ENCODE measurements at regions not wholly inside any gene's neighbourhood (a gene's known extent, or its start where the extent isn't known, plus 50 kb on each side); places are given as distances from the start of the nearest gene placed in this dataset.
"Not testable (repeated sequence)": the region's sequence is repeated elsewhere in the genome, so short reads cannot be mapped to it uniquely, and the experiment has no call there.

DNA sequence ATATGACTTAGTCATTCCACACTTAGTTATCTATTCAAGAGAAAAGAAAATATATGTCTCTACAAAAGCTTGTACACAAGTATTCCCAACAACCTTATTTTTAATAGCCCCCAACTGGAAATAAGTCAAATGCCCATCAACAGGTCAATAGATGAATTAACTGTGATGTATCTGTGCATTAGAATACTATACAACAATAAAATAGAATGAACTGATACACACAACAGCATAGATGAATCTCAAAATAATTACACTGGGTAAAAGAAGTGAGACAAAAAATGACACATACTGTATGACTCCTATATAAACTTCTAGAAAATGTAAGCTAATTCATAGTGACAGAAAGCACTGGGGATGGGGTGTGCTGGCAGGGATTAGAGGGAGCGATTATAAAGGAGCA is 354.1 kb upstream of the DIPK2B start:
- ATAC-seq (no peak), DNase-seq (ENCODE audit: low read depth, low spot score) (no peak)
- intact Hi-C loops (cut with micrococcal nuclease; ENCODE audit: unreplicated experiment), result no loop called here
- ChIA-PET POLR2A (no interaction called here), CTCF (no interaction called here)
- no peaks in the 10 kb centered on the region for H3K4me1 ChIP-seq (ENCODE audit: control insufficient read depth, insufficient read depth, low read length)
- H3K27ac ChIP-seq (ENCODE audit: low read length), result no peak overlapping the region
- no peaks in the 10 kb centered on the region for H3K36me3 ChIP-seq (ENCODE audit: control insufficient read depth, insufficient read depth, low read length)
- H3K27me3 ChIP-seq (ENCODE audit: control insufficient read depth, insufficient read depth, low read length), result no peaks in the 10 kb centered on the region
- H3K4me3 ChIP-seq (ENCODE audit: low read depth in 2 of 2, low read length in 2 of 2), result no peak overlapping the region
- no TSS peak for BruUV-seq (replicated peaks)
- TF ChIP-seq SIN3A (IDR thresholded peaks at IDR 0.05; ENCODE audit: borderline replicate concordance, insufficient read depth, low read depth, low read length), result no peak
- TF ChIP-seq POLR2AphosphoS5 (IDR thresholded peaks at IDR 0.05; ENCODE audit: low read depth, low read length), result no peak
- TF ChIP-seq TCF7L2 (IDR thresholded peaks at IDR 0.05; ENCODE audit: low read depth, low read length), result no peak
- TF ChIP-seq, protein P1, sequence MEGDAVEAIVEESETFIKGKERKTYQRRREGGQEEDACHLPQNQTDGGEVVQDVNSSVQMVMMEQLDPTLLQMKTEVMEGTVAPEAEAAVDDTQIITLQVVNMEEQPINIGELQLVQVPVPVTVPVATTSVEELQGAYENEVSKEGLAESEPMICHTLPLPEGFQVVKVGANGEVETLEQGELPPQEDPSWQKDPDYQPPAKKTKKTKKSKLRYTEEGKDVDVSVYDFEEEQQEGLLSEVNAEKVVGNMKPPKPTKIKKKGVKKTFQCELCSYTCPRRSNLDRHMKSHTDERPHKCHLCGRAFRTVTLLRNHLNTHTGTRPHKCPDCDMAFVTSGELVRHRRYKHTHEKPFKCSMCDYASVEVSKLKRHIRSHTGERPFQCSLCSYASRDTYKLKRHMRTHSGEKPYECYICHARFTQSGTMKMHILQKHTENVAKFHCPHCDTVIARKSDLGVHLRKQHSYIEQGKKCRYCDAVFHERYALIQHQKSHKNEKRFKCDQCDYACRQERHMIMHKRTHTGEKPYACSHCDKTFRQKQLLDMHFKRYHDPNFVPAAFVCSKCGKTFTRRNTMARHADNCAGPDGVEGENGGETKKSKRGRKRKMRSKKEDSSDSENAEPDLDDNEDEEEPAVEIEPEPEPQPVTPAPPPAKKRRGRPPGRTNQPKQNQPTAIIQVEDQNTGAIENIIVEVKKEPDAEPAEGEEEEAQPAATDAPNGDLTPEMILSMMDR (IDR thresholded peaks at IDR 0.05), result no peak
- TF ChIP-seq, protein P2, sequence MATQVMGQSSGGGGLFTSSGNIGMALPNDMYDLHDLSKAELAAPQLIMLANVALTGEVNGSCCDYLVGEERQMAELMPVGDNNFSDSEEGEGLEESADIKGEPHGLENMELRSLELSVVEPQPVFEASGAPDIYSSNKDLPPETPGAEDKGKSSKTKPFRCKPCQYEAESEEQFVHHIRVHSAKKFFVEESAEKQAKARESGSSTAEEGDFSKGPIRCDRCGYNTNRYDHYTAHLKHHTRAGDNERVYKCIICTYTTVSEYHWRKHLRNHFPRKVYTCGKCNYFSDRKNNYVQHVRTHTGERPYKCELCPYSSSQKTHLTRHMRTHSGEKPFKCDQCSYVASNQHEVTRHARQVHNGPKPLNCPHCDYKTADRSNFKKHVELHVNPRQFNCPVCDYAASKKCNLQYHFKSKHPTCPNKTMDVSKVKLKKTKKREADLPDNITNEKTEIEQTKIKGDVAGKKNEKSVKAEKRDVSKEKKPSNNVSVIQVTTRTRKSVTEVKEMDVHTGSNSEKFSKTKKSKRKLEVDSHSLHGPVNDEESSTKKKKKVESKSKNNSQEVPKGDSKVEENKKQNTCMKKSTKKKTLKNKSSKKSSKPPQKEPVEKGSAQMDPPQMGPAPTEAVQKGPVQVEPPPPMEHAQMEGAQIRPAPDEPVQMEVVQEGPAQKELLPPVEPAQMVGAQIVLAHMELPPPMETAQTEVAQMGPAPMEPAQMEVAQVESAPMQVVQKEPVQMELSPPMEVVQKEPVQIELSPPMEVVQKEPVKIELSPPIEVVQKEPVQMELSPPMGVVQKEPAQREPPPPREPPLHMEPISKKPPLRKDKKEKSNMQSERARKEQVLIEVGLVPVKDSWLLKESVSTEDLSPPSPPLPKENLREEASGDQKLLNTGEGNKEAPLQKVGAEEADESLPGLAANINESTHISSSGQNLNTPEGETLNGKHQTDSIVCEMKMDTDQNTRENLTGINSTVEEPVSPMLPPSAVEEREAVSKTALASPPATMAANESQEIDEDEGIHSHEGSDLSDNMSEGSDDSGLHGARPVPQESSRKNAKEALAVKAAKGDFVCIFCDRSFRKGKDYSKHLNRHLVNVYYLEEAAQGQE (IDR thresholded peaks at IDR 0.05; ENCODE audit: insufficient read depth in 1 of 2, low read depth in 2 of 2, low read length in 1 of 2), result no peak
- H3K9me3 ChIP-seq (ENCODE audit: control insufficient read depth, insufficient read depth, low read depth, low read length), result no peaks in the 10 kb centered on the region
- in situ Hi-C loops (cut with HindIII; ENCODE audit: low pct_unique_long_range_greater_than_20kb, low sequenced_read_pairs), result no loop called here

DNA sequence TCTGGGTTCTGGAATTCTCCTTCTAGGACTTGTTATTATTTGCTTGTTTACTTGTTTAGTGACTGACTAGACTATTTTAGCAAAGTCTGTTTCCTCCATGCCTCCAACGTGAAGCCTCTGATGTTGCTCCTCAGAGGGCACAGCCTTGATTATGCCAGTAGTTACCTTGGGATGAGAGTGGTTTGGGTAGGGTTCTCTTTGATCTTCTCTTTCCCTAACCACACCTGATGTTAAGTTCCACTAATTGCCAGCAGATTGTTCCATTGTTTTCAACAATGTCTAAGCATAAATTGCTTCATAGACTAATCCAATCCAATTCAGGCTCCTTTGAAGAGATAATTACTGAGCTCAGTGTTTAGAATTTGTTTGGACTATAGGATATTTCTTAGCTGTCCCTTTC is 352.7 kb upstream of the DIPK2B start:
- TF ChIP-seq, protein P2 (IDR thresholded peaks at IDR 0.05; ENCODE audit: insufficient read depth in 1 of 2, low read depth in 2 of 2, low read length in 1 of 2), result no peak
- no peak for TF ChIP-seq TCF7L2 (IDR thresholded peaks at IDR 0.05; ENCODE audit: low read depth, low read length)
- TF ChIP-seq SIN3A (IDR thresholded peaks at IDR 0.05; ENCODE audit: borderline replicate concordance, insufficient read depth, low read depth, low read length), result no peak
- TF ChIP-seq POLR2AphosphoS5 (IDR thresholded peaks at IDR 0.05; ENCODE audit: low read depth, low read length), result no peak
- TF ChIP-seq, protein P1 (IDR thresholded peaks at IDR 0.05), result no peak
- intact Hi-C loops (cut with micrococcal nuclease; ENCODE audit: unreplicated experiment), result no loop called here

DNA sequence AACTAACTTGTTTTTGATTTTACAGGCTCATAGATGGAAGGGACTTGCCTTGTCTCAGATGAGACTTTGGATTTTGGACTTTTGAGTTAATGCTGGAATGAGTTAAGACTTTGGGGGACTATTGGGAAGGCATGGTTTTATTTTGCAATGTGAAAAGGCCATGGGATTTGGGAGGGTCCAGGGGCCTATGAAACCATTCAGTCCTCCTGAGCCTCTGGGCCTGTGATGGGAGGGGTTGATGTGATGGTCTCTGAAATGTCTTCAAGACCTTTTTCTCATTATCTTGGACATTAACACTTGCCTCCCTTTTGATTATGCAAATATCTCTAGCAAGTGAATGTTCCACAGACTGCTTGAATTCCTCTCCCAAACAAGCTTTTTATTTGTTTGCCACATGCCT is 346.0 kb upstream of the DIPK2B start:
- POLR2A ChIA-PET; DNase-seq (ENCODE audit: low read depth, low spot score); H3K27me3 ChIP-seq (ENCODE audit: control insufficient read depth, insufficient read depth, low read length); ATAC-seq; H3K36me3 ChIP-seq (ENCODE audit: control insufficient read depth, insufficient read depth, low read length); H3K4me1 ChIP-seq (ENCODE audit: control insufficient read depth, insufficient read depth, low read length); H3K4me3 ChIP-seq (ENCODE audit: low read depth in 2 of 2, low read length in 2 of 2); in situ Hi-C loops (cut with HindIII; ENCODE audit: low pct_unique_long_range_greater_than_20kb, low sequenced_read_pairs); BruUV-seq (replicated peaks); CTCF ChIA-PET; H3K9me3 ChIP-seq (ENCODE audit: control insufficient read depth, insufficient read depth, low read depth, low read length); H3K27ac ChIP-seq (ENCODE audit: low read length); intact Hi-C loops (cut with micrococcal nuclease; ENCODE audit: unreplicated experiment): not testable (repeated sequence)

More for the DNA sequence above, 352.7 kb upstream of the DIPK2B start:
- no peak for ATAC-seq
- BruUV-seq (replicated peaks), result no TSS peak
- DNase-seq (ENCODE audit: low read depth, low spot score), result no peak
- Histone ChIP-seq H3K36me3 (ENCODE audit: control insufficient read depth, insufficient read depth, low read length) (no peaks in the 10 kb centered on the region), H3K4me1 (ENCODE audit: control insufficient read depth, insufficient read depth, low read length) (no peaks in the 10 kb centered on the region), H3K27me3 (ENCODE audit: control insufficient read depth, insufficient read depth, low read length) (no peaks in the 10 kb centered on the region), H3K27ac (ENCODE audit: low read length) (no peak overlapping the region), H3K4me3 (ENCODE audit: low read depth in 2 of 2, low read length in 2 of 2) (no peak overlapping the region), H3K9me3 (ENCODE audit: control insufficient read depth, insufficient read depth, low read depth, low read length) (no peaks in the 10 kb centered on the region)
- POLR2A ChIA-PET, result no interaction called here
- in situ Hi-C loops (cut with HindIII; ENCODE audit: low pct_unique_long_range_greater_than_20kb, low sequenced_read_pairs), result no loop called here
- CTCF ChIA-PET, result no interaction called here

Measured in Panc1 (cell line).